GM18870 (cell line): ENCODE measurements at regions not wholly inside any gene's neighbourhood (a gene's known extent, or its start where the extent isn't known, plus 50 kb on each side); places are given as distances from the start of the nearest gene placed in this dataset.

Source experiments
- ATAC-seq: cut with Tn5 transposase; IDR thresholded peaks from one replicate; pipeline ENCODE4 v1.9.1; 2021; ENCODE audit warnings: moderate library complexity; ENCODE audit not compliant: unreplicated experiment

DNA sequence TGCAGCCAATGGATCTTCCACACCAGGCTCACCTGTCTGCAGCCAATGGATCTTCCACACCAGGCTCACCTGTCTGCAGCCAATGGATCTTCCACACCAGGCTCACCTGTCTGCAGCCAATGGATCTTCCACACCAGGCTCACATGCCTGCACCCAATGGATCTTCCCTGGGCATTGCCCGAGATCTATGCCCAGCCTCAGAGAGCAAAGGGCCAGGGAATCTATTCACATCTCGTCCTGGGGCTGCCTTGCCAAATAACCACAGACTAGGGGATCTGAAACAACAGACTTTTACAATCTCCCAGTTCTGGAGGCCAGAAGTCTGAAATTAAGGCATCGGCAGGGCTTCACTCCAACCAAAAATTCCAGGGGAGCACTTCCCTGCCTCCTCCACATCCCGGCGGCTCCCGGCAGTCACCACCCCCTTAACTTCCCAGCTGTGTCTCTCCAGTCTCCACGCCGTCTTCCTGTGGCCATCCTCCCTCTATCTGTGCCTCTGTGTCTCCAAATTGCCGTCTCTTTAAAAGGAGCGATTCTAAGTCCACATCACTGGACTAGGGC, 92.4 kb upstream of the PPP2R2D start:
- no peak for ATAC-seq

GRCh38 chr10:131810036-131810804, 90.6 kb upstream of the PPP2R2D start:
- ATAC-seq = no peak

- no peak for ATAC-seq
Measured at GRCh38 chr10:131810805-131811629, 89.8 kb upstream of the PPP2R2D start.

GRCh38 chr10:131811630-131812403, 89.0 kb upstream of the PPP2R2D start:
- ATAC-seq = no peak

DNA sequence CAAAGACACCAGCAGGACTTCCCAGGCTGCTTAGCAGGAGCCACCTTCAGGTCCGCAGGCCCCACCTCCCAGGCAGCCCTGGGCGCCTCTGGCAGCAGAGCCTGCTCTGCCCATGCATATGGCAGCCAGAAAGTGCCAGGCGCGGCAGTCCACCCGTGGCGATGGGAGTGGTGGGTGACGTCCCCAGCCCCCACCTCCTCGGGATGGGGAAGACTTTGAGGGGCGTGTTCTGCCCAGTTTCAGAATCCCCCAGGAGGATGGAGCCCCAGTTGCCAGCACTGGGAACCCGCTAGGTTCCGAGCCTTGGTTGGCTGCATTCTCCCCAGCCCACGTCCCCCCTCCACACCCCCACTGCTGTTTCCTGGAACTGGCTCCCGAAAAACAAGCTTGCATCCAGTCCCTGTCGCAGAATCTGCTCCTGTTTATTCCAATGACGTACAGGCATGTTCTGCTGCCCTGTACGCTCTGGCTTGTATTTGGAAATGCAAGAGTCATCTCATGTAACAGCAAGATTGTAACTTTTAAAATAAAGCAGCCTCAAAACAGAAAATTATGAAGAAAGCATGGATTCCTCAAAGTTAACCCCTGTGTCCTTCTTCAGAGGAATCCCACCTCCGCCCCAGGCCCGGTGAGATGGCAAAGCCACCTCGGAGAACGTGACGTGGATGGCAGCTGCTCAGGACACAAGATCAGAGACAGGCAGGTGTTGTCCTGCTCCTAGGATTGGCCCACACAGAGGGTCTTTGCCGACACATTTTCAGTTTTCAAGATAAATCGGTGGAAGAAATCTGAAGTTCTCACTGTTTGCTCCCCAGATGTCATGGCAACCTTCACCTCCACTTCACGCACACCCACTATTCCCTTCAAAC, 87.8 kb upstream of the PPP2R2D start:
- no peak for ATAC-seq

DNA sequence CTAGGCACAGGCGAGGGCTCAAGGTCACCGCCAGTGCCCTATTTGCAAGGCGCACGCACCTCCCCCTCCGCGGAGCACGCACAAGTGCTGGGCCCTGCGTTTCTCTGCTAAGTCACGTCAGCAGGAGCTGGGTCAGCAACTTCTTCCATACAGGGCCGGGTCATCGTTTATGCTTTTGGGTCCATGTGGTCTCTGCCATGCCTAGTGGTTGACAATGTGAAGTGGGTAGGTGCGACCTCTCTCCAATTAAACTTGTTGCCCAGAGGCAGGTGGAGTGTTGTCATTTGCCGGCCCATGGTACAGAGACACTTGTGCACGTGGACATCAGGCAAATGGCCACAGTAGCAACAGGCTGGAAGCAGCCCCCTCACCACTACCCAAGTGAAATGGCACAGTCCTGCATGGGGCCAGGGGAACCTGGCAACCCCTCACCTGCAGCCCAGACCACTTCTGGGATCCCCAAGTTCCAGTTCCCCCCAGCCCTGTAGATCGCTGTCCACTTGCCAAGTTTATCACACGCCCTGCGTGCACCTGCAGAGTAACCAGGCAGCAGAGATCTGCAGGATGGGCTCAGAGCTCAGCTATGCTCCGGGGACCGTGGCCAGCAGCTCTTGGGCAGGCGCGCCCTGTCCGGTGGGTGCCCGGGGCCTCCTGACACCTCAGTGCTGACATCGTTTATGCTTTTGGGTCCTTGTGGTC, 86.1 kb upstream of the PPP2R2D start:
- no peak for ATAC-seq

- ATAC-seq = no peak
Measured at GRCh38 chr10:131815266-131816156, 85.3 kb upstream of the PPP2R2D start.

DNA sequence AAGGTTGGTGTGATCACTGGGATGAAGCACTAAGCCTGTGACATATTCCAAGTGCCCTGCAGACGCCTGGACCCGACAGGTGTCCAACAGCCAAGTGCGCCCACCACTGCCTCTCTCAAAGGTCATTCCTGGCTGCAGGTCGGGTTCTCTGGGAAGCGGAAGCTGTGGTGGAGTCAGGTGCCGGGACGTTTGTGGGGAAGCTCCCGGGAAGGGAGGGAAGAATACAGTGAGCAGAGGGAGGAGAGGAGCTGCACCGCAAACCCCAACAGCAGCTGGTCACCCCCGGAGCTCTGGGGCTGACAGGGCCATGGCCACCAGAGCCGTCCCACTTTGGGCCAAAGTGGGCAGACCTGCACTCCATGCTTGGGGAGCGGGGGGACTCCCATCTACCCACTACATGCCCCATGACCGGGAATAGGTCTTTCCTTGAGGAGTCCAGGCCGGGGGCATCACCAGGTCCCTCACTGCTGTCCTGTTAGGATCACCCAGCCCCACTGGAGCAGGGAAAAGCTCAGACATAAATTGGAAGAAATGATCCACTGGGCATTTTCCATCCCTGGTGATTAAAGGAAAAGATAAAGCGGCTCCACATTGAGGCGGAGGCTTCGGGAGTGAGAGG, 84.5 kb upstream of the PPP2R2D start:
- ATAC-seq = no peak

DNA sequence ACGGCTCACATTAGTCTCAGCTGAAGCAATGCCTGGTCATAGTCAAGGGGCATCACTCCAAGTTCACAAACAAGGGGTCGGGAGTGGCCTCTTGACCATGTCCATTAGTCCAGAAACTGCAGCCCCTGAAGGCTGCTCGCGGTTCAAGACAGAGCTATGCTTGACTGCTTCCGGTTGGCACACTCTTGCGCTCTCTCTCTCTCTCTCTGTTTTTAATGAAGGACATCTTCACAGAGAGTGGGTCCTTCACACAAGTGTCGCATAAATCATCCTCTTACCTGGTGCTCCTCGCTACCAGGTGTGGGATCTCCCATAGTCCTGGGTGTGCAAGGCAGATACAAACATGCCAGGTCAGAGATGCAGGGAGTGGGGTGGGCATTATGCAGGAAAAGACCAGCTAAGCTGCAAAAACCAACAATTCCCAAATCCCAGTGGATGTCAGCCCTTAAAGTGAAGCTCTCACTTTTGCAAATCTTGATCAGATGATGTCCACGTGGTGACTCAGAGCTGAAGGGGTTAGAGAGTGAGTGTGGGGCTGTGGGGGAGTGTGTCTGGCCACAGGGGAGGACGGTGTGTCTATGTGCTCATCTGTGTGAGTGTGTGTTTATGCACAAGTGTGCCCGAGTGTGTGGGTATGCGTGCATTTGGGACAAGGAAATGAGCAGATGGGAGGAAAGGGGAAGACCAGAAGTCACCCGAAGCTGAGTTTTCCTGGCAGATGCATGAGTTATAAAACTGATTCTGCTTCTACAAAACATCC, 83.7 kb upstream of the PPP2R2D start:
- ATAC-seq = no peak

DNA sequence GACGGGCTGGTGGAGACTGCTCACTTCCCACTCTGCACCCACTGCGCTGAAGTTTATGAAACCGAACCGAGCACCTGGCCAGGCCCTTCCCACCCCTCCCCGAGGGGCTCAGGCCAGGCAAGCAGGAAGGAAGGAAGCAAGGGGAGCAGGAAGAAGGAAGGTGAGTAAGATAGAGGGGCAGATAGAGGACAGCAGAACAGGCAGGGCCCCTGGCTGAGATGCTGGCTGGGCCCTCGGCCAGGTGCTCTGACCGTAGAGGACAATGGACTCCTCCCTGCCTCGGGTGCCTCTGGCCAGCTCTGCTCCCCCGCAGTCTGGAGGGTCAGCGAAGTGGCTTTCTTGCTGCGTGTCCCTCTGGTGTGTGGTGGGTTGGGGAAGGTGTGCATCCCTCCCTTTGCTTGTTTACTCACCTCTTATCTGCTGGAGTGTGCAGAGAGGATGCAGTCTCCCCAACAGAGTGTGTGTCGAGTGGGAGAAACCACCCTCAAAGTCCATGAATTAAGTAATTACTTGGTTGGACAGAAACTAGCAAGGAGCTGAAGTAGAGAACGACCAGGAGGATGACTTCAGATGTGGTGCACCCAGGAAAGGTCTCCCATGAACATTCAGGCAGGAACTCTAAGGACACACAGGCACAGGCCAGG, 82.8 kb upstream of the PPP2R2D start:
- ATAC-seq = no peak

DNA sequence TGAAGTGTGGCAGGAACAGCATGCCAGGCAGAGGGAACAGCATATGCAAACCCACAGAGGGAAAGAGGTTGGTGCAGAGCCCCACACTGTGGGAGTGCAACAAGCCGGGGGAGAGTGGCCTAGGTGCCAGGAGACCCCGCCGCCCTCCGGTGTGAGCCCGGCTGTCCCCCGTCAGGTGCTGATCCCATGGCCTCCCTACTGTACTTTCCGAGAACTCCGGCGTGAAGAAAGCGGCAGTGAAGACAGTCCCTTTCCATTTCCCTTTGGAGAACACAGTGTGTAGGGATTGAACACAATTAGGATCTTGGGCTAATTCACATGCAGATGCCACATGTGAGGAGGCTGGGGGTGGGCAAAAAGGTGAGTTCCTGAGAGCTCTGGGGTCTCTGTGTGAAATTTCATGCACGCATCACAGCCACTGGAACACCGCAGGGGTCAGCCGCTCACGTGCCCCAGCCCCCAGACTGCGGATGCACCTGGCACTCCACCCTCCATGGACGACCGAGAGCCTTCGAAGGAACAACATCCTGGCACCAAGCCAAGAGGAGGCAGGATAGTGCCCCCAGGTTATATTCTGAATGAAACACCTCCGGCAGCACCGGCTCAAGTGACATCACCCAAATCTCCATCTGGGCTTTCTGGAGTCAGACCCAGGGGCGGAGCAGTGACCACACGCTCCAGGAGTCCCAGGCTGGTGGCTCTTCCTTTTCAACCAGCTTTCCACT, 82.1 kb upstream of the PPP2R2D start:
- no peak for ATAC-seq

DNA sequence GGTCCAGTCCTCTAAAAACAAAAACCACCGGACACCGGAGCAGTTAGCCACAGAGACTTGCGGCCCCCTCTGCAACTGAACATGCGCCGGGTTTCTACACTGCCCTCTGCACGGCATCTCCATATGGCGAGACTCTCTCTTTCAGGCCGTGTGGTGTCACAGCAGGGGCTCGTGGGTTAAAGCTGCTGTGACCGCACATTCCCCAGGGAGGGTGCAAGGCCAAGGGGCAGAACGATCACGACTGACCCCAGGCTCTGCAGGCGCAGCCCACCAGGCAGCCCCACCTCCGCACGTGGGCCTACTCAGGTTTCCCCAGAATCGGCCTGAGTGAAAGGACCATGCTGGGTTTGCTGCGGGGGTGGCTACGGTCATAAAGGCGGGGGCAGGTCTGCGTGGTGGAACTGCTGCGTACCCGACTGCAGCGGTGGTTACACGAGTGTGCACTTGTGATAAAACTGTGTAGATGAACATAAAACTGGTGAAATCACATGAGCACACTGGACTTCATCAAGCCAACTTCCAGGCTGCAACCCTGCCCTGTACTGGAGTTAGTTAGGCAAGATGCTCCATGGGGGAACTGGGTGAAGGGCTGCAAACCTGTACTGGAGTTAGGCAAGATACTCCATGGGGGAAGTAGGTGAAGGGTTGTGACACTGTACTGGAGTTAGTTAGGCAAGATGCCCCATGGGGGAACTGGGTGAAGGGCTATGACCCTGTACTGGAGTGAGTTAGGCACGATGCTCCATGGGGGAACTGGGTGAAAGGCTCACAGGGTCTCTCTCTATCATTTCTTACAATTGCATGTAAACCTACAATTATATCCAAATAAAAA, 81.4 kb upstream of the PPP2R2D start:
- ATAC-seq = no peak

DNA sequence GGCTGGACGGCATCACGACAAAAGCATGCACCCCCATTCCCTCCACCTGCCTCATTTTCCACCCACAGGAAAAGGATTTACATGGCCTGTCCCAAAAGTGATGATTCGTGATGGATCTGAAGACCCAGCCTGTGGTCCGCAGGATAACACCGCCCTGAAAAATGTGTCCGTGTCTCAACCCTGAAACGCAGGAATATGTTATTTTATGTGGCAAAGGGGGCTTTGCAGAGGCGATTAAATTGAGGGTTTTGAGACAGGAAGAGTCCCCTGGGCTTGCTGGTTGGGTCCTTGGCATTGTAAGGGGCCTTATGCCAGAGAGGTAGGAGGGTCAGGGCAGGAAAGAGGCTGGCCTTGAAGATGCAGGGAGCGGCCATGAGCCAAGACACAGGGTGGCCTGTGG, 80.2 kb upstream of the PPP2R2D start:
- no peak for ATAC-seq

DNA sequence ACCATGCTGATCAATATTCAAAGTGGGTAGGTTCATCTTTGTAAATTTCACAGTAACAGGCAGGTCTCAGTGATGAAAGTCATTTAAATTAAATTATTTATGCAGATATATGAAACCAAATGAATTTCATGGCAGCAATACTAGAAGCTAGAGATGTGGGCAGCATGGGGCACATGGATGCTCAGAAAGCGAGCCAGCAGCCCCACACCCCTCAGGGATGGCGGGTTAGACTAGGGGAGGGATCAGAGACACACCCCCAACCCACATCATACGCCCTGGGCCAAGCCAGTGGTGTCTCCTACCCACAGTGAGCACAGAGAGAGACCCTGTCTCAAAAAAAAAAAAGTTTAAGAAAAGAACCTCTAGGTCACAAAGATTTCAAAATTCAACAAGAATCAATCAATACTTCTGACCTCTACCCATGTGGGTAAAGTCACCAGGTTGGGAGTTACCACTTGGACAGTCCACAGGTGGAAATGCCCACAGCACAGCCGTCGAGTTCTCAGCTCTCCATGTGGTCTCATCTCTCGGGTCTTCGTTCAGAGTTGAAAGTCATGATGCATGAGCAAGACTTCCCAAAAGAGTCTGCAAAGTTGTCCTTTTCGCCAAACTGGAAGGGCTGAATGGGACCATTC, 79.3 kb upstream of the PPP2R2D start:
- no peak for ATAC-seq
